ENCODE measurements at regions not wholly inside any gene's neighbourhood (a gene's known extent, or its start where the extent isn't known, plus 50 kb on each side); places are given as distances from the start of the nearest gene placed in this dataset.

GRCh38 chr10:55822096-55822495 lies 539.0 kb downstream of the ZWINT start:
- Histone ChIP-seq H2AFZ (ENCODE audit: low read length) (no peak overlapping the region), H3K27me3 (ENCODE audit: low read length) (no peaks in the 10 kb centered on the region), H3K4me2 (ENCODE audit: low read length) (no peak overlapping the region), H3K4me3 (ENCODE audit: low read length) (no peak overlapping the region), H3K36me3 (ENCODE audit: low read depth, low read length) (no peaks in the 10 kb centered on the region), H3K9me3 (ENCODE audit: low read length) (0 out of 2 replicates have a peak, but pooled peaks cover 3% of the 10 kb centered on the region), H3K4me1 (ENCODE audit: insufficient read depth, low read length) (peaks cover 4% of the 10 kb centered on the region; the same call in 1 of the 2 replicates), H3K9me2 (replicated peaks; ENCODE audit: low read length) (no peaks in the 10 kb centered on the region), H3K79me2 (ENCODE audit: low read length) (no peaks in the 10 kb centered on the region), H4K20me1 (ENCODE audit: low read length) (no peaks in the 10 kb centered on the region), H3F3A (ENCODE audit: low read length, unreplicated experiment) (no peaks in the 10 kb centered on the region), H3K9ac (ENCODE audit: low read length) (no peak overlapping the region), H3K27ac (ENCODE audit: low read length) (no peak overlapping the region)
- ATAC-seq (no peak), DNase-seq (no peak)
- ChIA-PET POLR2A (ENCODE audit: unreplicated experiment) (no interaction called here), CTCF (no interaction called here)
- TF ChIP-seq EZH2 (IDR thresholded peaks at IDR 0.05; ENCODE audit: low read length, unreplicated experiment), result no peak
- no peak for TF ChIP-seq CTCF (conservative IDR thresholded peaks at IDR 0.05; ENCODE audit: low read depth, low read length)
- TF ChIP-seq EZH2phosphoT487 (IDR thresholded peaks at IDR 0.05; ENCODE audit: borderline replicate concordance, low read length), result no peak
- intact Hi-C loops (cut with micrococcal nuclease), result no loop called here
- no TSS peak for BruUV-seq (replicated peaks)

GRCh38 chr10:55820478-55820877 lies 540.6 kb downstream of the ZWINT start:
- Histone ChIP-seq H3K27ac (ENCODE audit: low read length) (no peak overlapping the region), H3K9me2 (replicated peaks; ENCODE audit: low read length) (no peaks in the 10 kb centered on the region), H3K27me3 (ENCODE audit: low read length) (no peaks in the 10 kb centered on the region), H3K79me2 (ENCODE audit: low read length) (no peaks in the 10 kb centered on the region), H3K9me3 (ENCODE audit: low read length) (0 out of 2 replicates have a peak, but pooled peaks cover 8% of the 10 kb centered on the region), H2AFZ (ENCODE audit: low read length) (no peak overlapping the region), H3K4me1 (ENCODE audit: insufficient read depth, low read length) (peaks cover 4% of the 10 kb centered on the region; the same call in 1 of the 2 replicates), H3F3A (ENCODE audit: low read length, unreplicated experiment) (no peaks in the 10 kb centered on the region), H3K36me3 (ENCODE audit: low read depth, low read length) (no peaks in the 10 kb centered on the region), H4K20me1 (ENCODE audit: low read length) (no peaks in the 10 kb centered on the region), H3K4me2 (ENCODE audit: low read length) (no peak overlapping the region), H3K9ac (ENCODE audit: low read length) (no peak overlapping the region), H3K4me3 (ENCODE audit: low read length) (no peak overlapping the region)
- POLR2A ChIA-PET (ENCODE audit: unreplicated experiment), result no interaction called here
- peak; percentile 53 for DNase-seq
- no TSS peak for BruUV-seq (replicated peaks)
- intact Hi-C loops (cut with micrococcal nuclease), result no loop called here
- CTCF ChIA-PET, result no interaction called here
- TF ChIP-seq EZH2phosphoT487 (IDR thresholded peaks at IDR 0.05; ENCODE audit: borderline replicate concordance, low read length) (no peak), EZH2 (IDR thresholded peaks at IDR 0.05; ENCODE audit: low read length, unreplicated experiment) (no peak), CTCF (conservative IDR thresholded peaks at IDR 0.05; ENCODE audit: low read depth, low read length) (no peak)
- peak; percentile 98 for ATAC-seq

- Histone ChIP-seq H3K27me3 (ENCODE audit: low read length) (no peaks in the 10 kb centered on the region), H4K20me1 (ENCODE audit: low read length) (no peaks in the 10 kb centered on the region), H3K9me3 (ENCODE audit: low read length) (0 out of 2 replicates have a peak, but pooled peaks cover 8% of the 10 kb centered on the region), H3K4me2 (ENCODE audit: low read length) (no peak overlapping the region), H3K4me3 (ENCODE audit: low read length) (no peak overlapping the region), H3K9ac (ENCODE audit: low read length) (no peak overlapping the region), H3K4me1 (ENCODE audit: insufficient read depth, low read length) (peaks cover 4% of the 10 kb centered on the region; the same call in 1 of the 2 replicates), H3K36me3 (ENCODE audit: low read depth, low read length) (no peaks in the 10 kb centered on the region), H3F3A (ENCODE audit: low read length, unreplicated experiment) (no peaks in the 10 kb centered on the region), H2AFZ (ENCODE audit: low read length) (no peak overlapping the region), H3K9me2 (replicated peaks; ENCODE audit: low read length) (no peaks in the 10 kb centered on the region), H3K27ac (ENCODE audit: low read length) (no peak overlapping the region), H3K79me2 (ENCODE audit: low read length) (no peaks in the 10 kb centered on the region)
- ChIA-PET CTCF (no interaction called here), POLR2A (ENCODE audit: unreplicated experiment) (no interaction called here)
- ATAC-seq (no peak), DNase-seq (no peak)
- intact Hi-C loops (cut with micrococcal nuclease), result no loop called here
- BruUV-seq (replicated peaks), result no TSS peak
- TF ChIP-seq EZH2 (IDR thresholded peaks at IDR 0.05; ENCODE audit: low read length, unreplicated experiment) (no peak), CTCF (conservative IDR thresholded peaks at IDR 0.05; ENCODE audit: low read depth, low read length) (no peak), EZH2phosphoT487 (IDR thresholded peaks at IDR 0.05; ENCODE audit: borderline replicate concordance, low read length) (no peak)
Observed at GRCh38 chr10:55820071-55820470, 541.0 kb downstream of the ZWINT start.
